ENCODE measurements at regions not wholly inside any gene's neighbourhood (a gene's known extent, or its start where the extent isn't known, plus 50 kb on each side); places are given as distances from the start of the nearest gene placed in this dataset.

DNA sequence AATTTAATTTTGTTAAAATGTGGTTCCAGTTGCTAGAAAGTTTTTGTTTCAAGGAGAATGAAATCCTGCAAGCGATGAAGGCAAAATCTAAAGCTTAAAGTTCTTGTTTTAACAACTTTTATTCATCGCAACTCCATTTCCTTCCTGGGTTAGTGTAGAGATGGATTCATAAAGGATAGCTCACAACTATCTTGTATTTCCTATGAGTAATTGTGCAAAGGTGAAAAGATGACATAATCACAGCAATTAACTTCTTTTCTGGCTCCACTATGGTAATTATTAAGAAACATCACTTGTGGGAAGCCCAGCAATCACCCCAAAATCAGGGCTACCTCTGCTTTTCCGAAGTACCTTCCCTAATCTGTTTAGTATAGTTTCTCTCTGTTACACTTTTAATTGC lies 80.8 kb upstream of the SEMA6A start:
- no peak for TF ChIP-seq POLR2AphosphoS5 (IDR thresholded peaks at IDR 0.05)
- TF ChIP-seq CTCF (IDR thresholded peaks at IDR 0.05) = no peak
